ENCODE measurements at regions not wholly inside any gene's neighbourhood (a gene's known extent, or its start where the extent isn't known, plus 50 kb on each side); places are given as distances from the start of the nearest gene placed in this dataset.

- no peak for DNase-seq
Measured at GRCh38 chr5:173720953-173721600, 104.6 kb upstream of the BOD1 start.

GRCh38 chr5:173721601-173722232 lies 105.3 kb upstream of the BOD1 start:
- no peak for DNase-seq

GRCh38 chr5:173726846-173727557 lies 110.6 kb upstream of the BOD1 start:
- DNase-seq: no peak

GRCh38 chr5:173727839-173728778 lies 111.7 kb upstream of the BOD1 start:
- DNase-seq: no peak

GRCh38 chr5:173729079-173729765 lies 112.8 kb upstream of the BOD1 start:
- no peak for DNase-seq

- DNase-seq: no peak
Measured at GRCh38 chr5:173730632-173731298, 114.3 kb upstream of the BOD1 start.

GRCh38 chr5:173733021-173733420 lies 116.6 kb upstream of the BOD1 start:
- DNase-seq: no peak

- no peak for DNase-seq
Measured at GRCh38 chr5:173733425-173733824, 117.0 kb upstream of the BOD1 start.

GRCh38 chr5:173733831-173734501 lies 117.5 kb upstream of the BOD1 start:
- no peak for DNase-seq

- no peak for DNase-seq
Measured at GRCh38 chr5:173734716-173735115, 118.3 kb upstream of the BOD1 start.

- DNase-seq: no peak
Measured at GRCh38 chr5:173735184-173735583, 118.7 kb upstream of the BOD1 start.

GRCh38 chr5:173735691-173736090 lies 119.2 kb upstream of the BOD1 start:
- DNase-seq: no peak

GRCh38 chr5:173736374-173736773 lies 119.9 kb upstream of the BOD1 start:
- no peak for DNase-seq

- DNase-seq: no peak
Measured at GRCh38 chr5:173736923-173737412, 120.5 kb upstream of the BOD1 start.

- no peak for DNase-seq
Measured at GRCh38 chr5:173739741-173740140, 123.3 kb upstream of the BOD1 start.

- DNase-seq: no peak
Measured at GRCh38 chr5:173740400-173740799, 124.0 kb upstream of the BOD1 start.

GRCh38 chr5:173741087-173741486 lies 124.6 kb upstream of the BOD1 start:
- DNase-seq: no peak

- no peak for DNase-seq
Measured at GRCh38 chr5:173741729-173742431, 125.4 kb upstream of the BOD1 start.

GRCh38 chr5:173742432-173742816 lies 126.0 kb upstream of the BOD1 start:
- DNase-seq: no peak

GRCh38 chr5:173743641-173744343 lies 127.3 kb upstream of the BOD1 start:
- DNase-seq: no peak

Data from NCI-H2107 (cell line).